GM12878 (cell line): ENCODE measurements at regions not wholly inside any gene's neighbourhood (a gene's known extent, or its start where the extent isn't known, plus 50 kb on each side); places are given as distances from the start of the nearest gene placed in this dataset.

Experiments used
- ATAC-seq: fragments of 200-7000 bp; cut with Tn5 transposase; 3 replicates; pipeline ENCODE4 v1.9.1; 2020; ENCODE audit warnings: mild to moderate bottlenecking, moderate library complexity
- BruUV-seq: library from RNA; stranded (reverse); fragments of 400-500 nt; replicated peaks from 2 replicates; lab custom pipeline; 2021; lab: Mats Ljungman, UMichigan
- CTCF ChIA-PET: fragments of 300-600 bp; sonication (Branson Sonifier 250); formaldehyde crosslinking; extraction: SDS; loops from one replicate; lab custom pipeline; 2021; ENCODE audit warnings: inconsistent platforms; lab: Yijun Ruan, JAX
- POLR2A ChIA-PET: fragments of 350-600 bp; formaldehyde crosslinking; extraction: SDS; loops from one replicate; lab custom pipeline; 2021; ENCODE audit warnings: inconsistent platforms; lab: Charles Lee
- RAD21 ChIA-PET: fragments of 300-600 bp; sonication (Branson Sonifier 250); formaldehyde crosslinking; loops from one replicate; lab custom pipeline; 2023; ENCODE audit warnings: antibody characterized with exemption; ENCODE audit not compliant: unreplicated experiment; lab: Charles Lee
- SMC1A ChIA-PET: fragments of 300-600 bp; sonication (Branson Sonifier 250); formaldehyde crosslinking; loops from one replicate; lab custom pipeline; 2023; ENCODE audit not compliant: unreplicated experiment, uncharacterized antibody; lab: Charles Lee
- DNase-seq: peaks from one replicate; pipeline ENCODE4 v3.0.0-alpha.2; 2011; ENCODE audit warnings: low read depth, low spot score
- FAIRE-seq: peaks from 3 replicates; lab custom pipeline; 2011; peaks lifted over from hg19 to GRCh38; lab: Jason Lieb, UNC
- H2AFZ ChIP-seq: 2 replicates; pipeline ENCODE4 v1.6.0; 2011; ENCODE audit warnings: low read depth, low read length, control low read depth; ENCODE audit not compliant: control insufficient read depth
- H3K27ac ChIP-seq: 2 replicates; pipeline ENCODE4 v1.5.1; 2011; ENCODE audit warnings: control low read depth; ENCODE audit not compliant: control insufficient read depth, insufficient read depth
- H3K27me3 ChIP-seq, 2 experiments: replicated peaks in 1 of 2; 2 replicates each; pipeline versions ENCODE4 v1.6.0 to v1.6.1; 2011; ENCODE audit warnings: low read length in 1 of 2; ENCODE audit not compliant: control insufficient read depth in 2 of 2, insufficient read depth in 2 of 2
- H3K36me3 ChIP-seq, 2 experiments: 2 replicates each; pipeline ENCODE4 v1.5.1; 2011; ENCODE audit warnings: low read length in 1 of 2; ENCODE audit not compliant: control insufficient read depth in 2 of 2, insufficient read depth in 2 of 2
- H3K4me1 ChIP-seq: 2 replicates; pipeline ENCODE4 v1.6.1; 2011; ENCODE audit warnings: mild to moderate bottlenecking, low read length, moderate library complexity, mixed read lengths; ENCODE audit not compliant: control insufficient read depth, insufficient read depth
- H3K4me2 ChIP-seq: 2 replicates; pipeline ENCODE4 v1.6.0; 2011; ENCODE audit warnings: control low read depth; ENCODE audit not compliant: control insufficient read depth, insufficient read depth
- H3K4me3 ChIP-seq: fragments of 200-600 bp; sonication (generic); 2 replicates; pipeline ENCODE4 v1.5.1; 2016
- H3K79me2 ChIP-seq: 2 replicates; pipeline ENCODE4 v1.6.0; 2011; ENCODE audit warnings: low read length; ENCODE audit not compliant: control insufficient read depth, insufficient read depth
- H3K9ac ChIP-seq: 2 replicates; pipeline ENCODE4 v1.8.0; 2011; ENCODE audit warnings: low read length, control low read depth, mixed read lengths; ENCODE audit not compliant: control insufficient read depth, insufficient read depth
- H3K9me3 ChIP-seq: replicated peaks from 3 replicates; pipeline ENCODE4 v1.5.1; 2011; ENCODE audit warnings: mild to moderate bottlenecking, low read length; ENCODE audit not compliant: control insufficient read depth, insufficient read depth
- H4K20me1 ChIP-seq: 2 replicates; pipeline ENCODE4 v1.6.0; 2011; ENCODE audit not compliant: control insufficient read depth, insufficient read depth
- BMI1 ChIP-seq: fragments of 450-650 bp; IDR thresholded peaks from 2 replicates; pipeline ENCODE4 v1.6.1; 2016; ENCODE audit warnings: mild to moderate bottlenecking, moderate library complexity, borderline replicate concordance
- HCFC1 ChIP-seq: fragments of 150-350 bp; IDR thresholded peaks from 2 replicates; pipeline ENCODE4 v1.6.1; 2014; ENCODE audit warnings: low read length
- HDAC2 ChIP-seq: fragments of 200-600 bp; sonication (generic); IDR thresholded peaks from 2 replicates; pipeline ENCODE4 v1.6.1; 2017
- IKZF2 ChIP-seq, 2 experiments: fragments of 450-650 bp; IDR thresholded peaks; 2 replicates each; pipeline ENCODE4 v1.6.1; 2017; ENCODE audit warnings: mild to moderate bottlenecking in 2 of 2, moderate library complexity in 2 of 2
- IRF4 ChIP-seq: IDR thresholded peaks from 2 replicates; pipeline ENCODE4 v1.6.1; 2011; ENCODE audit warnings: low read depth, low read length
- KLF5 ChIP-seq: fragments of 450-650 bp; IDR thresholded peaks from 2 replicates; pipeline ENCODE4 v1.6.1; 2014; ENCODE audit warnings: mild to moderate bottlenecking; ENCODE audit not compliant: partially characterized antibody
- MEF2B ChIP-seq: fragments of 450-650 bp; IDR thresholded peaks from 2 replicates; pipeline ENCODE4 v1.6.1; 2018; ENCODE audit warnings: mild to moderate bottlenecking, moderate library complexity; ENCODE audit not compliant: partially characterized antibody, poor library complexity, severe bottlenecking
- POLR2AphosphoS2 ChIP-seq: IDR thresholded peaks from 2 replicates; pipeline ENCODE4 v1.6.1; 2011; ENCODE audit warnings: low read depth, mild to moderate bottlenecking, low read length, improper control_type of control experiment, moderate library complexity
- POU2F2 ChIP-seq: IDR thresholded peaks from 3 replicates; pipeline ENCODE4 v1.6.1; 2011; ENCODE audit warnings: low read depth, mild to moderate bottlenecking, low read length, borderline replicate concordance
- RAD21 ChIP-seq: IDR thresholded peaks from 2 replicates; pipeline ENCODE4 v1.6.1; 2011; ENCODE audit warnings: mild to moderate bottlenecking, low read depth, low read length, moderate library complexity; ENCODE audit not compliant: insufficient read depth
- STAT3 ChIP-seq: IDR thresholded peaks from 2 replicates; pipeline ENCODE4 v1.6.1; 2011; ENCODE audit warnings: low read depth, low read length, improper control_type of control experiment
- SUZ12 ChIP-seq: fragments of 200-600 bp; sonication (generic); IDR thresholded peaks from one replicate; pipeline ENCODE4 v1.6.1; 2018; ENCODE audit warnings: antibody characterized with exemption, mild to moderate bottlenecking; ENCODE audit not compliant: unreplicated experiment
- TAF1 ChIP-seq: IDR thresholded peaks from 2 replicates; pipeline ENCODE4 v1.6.1; 2011; ENCODE audit warnings: mild to moderate bottlenecking, low read depth, low read length, borderline replicate concordance
- ZNF384 ChIP-seq: IDR thresholded peaks from 2 replicates; pipeline ENCODE4 v1.6.1; 2012; ENCODE audit warnings: low read depth, mild to moderate bottlenecking, low read length, improper control_type of control experiment, borderline replicate concordance
- ZNF622 ChIP-seq: fragments of 450-650 bp; IDR thresholded peaks from 2 replicates; pipeline ENCODE4 v1.6.1; 2017; ENCODE audit warnings: mild to moderate bottlenecking, inconsistent platforms
- WGBS: methylation state at CpG from one replicate; pipeline ENCODE4 v1.1.6; 2016; ENCODE audit warnings: low lambda C conversion rate; ENCODE audit not compliant: insufficient replicate concordance, insufficient coverage; ENCODE audit errors: missing lambda C conversion rate; 5-methylcytosine and 5-hydroxymethylcytosine counted together
- in situ Hi-C: fragments of 300-500 bp; cut with MboI; formaldehyde crosslinking; loops from 9 replicates; pipeline ENCODE4 v1.14.3; 2018; ENCODE audit warnings: mixed read lengths
- intact Hi-C: fragments of 100-400 bp; cut with micrococcal nuclease; formaldehyde crosslinking; loops from one replicate; pipeline ENCODE4 v1.14.2; 2022; ENCODE audit not compliant: unreplicated experiment
- TF ChIP-seq, protein P1 (sequence below): fragments of 450-650 bp; IDR thresholded peaks from 2 replicates; pipeline ENCODE4 v1.6.1; 2017; ENCODE audit warnings: low read depth, mild to moderate bottlenecking, moderate library complexity
- TF ChIP-seq, protein P2 (sequence below), 3 experiments: IDR thresholded peaks in 2 of 3; conservative IDR thresholded peaks in 1 of 3; 2 replicates each; pipeline ENCODE4 v1.5.1; 2011; ENCODE audit warnings: low read depth in 3 of 3, low read length in 3 of 3, mild to moderate bottlenecking in 3 of 3, control low read depth in 2 of 3, moderate library complexity in 2 of 3, inconsistent platforms in 1 of 3, mixed read lengths in 1 of 3; ENCODE audit not compliant: control insufficient read depth in 2 of 3, insufficient read depth in 1 of 3; ENCODE audit errors: extremely low read depth in 1 of 3

DNA sequence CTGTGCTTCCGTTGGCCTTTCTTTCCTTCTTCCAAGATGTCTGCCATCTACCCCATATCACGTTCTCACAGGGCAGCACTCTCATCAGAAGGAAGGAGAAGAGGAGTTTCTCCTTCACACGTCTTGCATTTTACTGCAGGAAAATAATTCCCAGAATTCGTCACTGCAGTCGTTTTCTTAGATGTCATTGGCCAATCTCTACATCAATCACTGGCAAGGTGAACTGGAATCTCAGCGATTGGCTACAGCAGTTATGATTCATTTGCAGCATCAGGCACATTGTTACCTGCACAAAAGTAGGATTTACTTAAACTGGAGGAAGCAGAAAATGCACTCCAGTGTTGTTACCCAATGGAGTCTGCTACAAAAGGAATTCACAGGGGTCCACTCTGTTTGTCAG is 277.2 kb upstream of the RBFOX1 start:
- SMC1A ChIA-PET: interaction anchor here (0.7 kb wide), 1 partner anchor 15 kb away, joined by 3 read pairs; no protein-coding TSS in a partner anchor
- no peak overlapping the region for H3K27ac ChIP-seq

DNA sequence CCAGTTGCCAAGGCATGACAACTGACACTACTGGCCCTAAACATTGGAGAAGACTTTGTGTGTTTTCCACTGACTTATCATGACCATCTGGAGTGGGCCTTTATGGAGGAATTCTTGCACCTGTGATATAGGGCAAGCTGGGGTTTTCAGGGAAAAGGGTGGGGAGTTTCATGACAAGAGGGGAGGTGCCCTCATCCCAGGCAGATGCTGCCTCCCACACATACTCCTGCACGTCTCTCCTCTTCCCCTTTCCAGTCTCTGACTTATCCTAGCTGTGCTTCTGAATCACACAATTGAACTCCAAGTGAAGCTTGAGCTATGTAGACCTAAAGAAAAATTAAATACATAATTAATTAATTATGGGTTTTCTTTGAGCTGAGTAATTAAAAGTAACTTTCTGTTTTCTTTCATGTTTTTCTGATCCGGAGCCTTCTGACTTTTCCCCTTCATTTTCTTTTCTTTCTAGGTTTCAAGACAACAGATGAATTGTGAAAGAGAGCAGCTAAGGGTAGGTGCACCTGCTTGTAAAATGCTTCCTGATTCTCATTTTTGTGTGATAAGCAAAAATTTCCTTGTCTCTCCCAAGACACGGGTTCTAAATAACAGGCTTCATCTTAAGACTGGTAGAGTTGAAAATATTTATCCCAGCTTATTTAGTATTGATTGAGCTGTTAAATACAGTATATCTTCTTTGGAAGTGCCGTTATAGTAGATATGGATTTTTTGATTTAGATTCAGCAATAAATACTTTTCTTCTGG is 280.9 kb upstream of the RBFOX1 start:
- Histone ChIP-seq H3K4me3 (no peak overlapping the region), H3K79me2 (no peaks in the 10 kb centered on the region), H3K4me2 (no peak overlapping the region), H2AFZ (no peak overlapping the region), H3K27me3 (no peaks in the 10 kb centered on the region), H3K9ac (no peak overlapping the region), H4K20me1 (no peaks in the 10 kb centered on the region), H3K36me3 (no peaks in the 10 kb centered on the region), H3K27ac (no peak overlapping the region), H3K4me1 (no peaks in the 10 kb centered on the region), H3K9me3 (no peaks in the 10 kb centered on the region)
- intact Hi-C loops: no loop called here
- FAIRE-seq: no peak
- CTCF ChIA-PET: no interaction called here
- ATAC-seq: no peak
- SMC1A ChIA-PET: no interaction called here
- POLR2A ChIA-PET: no interaction called here
- in situ Hi-C loops: no loop called here
- RAD21 ChIA-PET: no interaction called here
- 15% methylated on average over 4 of the region's 4 CpGs for WGBS
- no TSS peak for BruUV-seq
- no peak for TF ChIP-seq STAT3
- no peak for TF ChIP-seq ZNF622
- no peak for TF ChIP-seq BMI1
- no peak for TF ChIP-seq POLR2AphosphoS2
- TF ChIP-seq, protein P1, sequence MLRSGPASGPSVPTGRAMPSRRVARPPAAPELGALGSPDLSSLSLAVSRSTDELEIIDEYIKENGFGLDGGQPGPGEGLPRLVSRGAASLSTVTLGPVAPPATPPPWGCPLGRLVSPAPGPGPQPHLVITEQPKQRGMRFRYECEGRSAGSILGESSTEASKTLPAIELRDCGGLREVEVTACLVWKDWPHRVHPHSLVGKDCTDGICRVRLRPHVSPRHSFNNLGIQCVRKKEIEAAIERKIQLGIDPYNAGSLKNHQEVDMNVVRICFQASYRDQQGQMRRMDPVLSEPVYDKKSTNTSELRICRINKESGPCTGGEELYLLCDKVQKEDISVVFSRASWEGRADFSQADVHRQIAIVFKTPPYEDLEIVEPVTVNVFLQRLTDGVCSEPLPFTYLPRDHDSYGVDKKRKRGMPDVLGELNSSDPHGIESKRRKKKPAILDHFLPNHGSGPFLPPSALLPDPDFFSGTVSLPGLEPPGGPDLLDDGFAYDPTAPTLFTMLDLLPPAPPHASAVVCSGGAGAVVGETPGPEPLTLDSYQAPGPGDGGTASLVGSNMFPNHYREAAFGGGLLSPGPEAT: no peak
- TF ChIP-seq, protein P2, sequence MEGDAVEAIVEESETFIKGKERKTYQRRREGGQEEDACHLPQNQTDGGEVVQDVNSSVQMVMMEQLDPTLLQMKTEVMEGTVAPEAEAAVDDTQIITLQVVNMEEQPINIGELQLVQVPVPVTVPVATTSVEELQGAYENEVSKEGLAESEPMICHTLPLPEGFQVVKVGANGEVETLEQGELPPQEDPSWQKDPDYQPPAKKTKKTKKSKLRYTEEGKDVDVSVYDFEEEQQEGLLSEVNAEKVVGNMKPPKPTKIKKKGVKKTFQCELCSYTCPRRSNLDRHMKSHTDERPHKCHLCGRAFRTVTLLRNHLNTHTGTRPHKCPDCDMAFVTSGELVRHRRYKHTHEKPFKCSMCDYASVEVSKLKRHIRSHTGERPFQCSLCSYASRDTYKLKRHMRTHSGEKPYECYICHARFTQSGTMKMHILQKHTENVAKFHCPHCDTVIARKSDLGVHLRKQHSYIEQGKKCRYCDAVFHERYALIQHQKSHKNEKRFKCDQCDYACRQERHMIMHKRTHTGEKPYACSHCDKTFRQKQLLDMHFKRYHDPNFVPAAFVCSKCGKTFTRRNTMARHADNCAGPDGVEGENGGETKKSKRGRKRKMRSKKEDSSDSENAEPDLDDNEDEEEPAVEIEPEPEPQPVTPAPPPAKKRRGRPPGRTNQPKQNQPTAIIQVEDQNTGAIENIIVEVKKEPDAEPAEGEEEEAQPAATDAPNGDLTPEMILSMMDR (IDR thresholded peaks at IDR 0.05 in 2 of 3, conservative IDR thresholded peaks at IDR 0.05 in 1 of 3; ENCODE audit: control insufficient read depth in 2 of 3, extremely low read depth in 1 of 3, insufficient read depth in 1 of 3, low read depth in 3 of 3, low read length in 3 of 3): no peak
- TF ChIP-seq ZNF384: no peak
- no peak for TF ChIP-seq TAF1
- TF ChIP-seq KLF5: no peak
- no peak for TF ChIP-seq IKZF2 (IDR thresholded peaks at IDR 0.05)
- TF ChIP-seq MEF2B: no peak
- no peak for DNase-seq

More for the DNA sequence above, 277.2 kb upstream of the RBFOX1 start:
- Histone ChIP-seq H3K9me3 (no peaks in the 10 kb centered on the region), H3K4me2 (no peak overlapping the region), H3K36me3 (no peaks in the 10 kb centered on the region), H3K27me3 (no peaks in the 10 kb centered on the region), H3K79me2 (no peaks in the 10 kb centered on the region), H2AFZ (no peak overlapping the region), H3K9ac (no peak overlapping the region), H4K20me1 (no peaks in the 10 kb centered on the region), H3K4me1 (no peaks in the 10 kb centered on the region), H3K4me3 (no peak overlapping the region)
- intact Hi-C loops (no loop called here), in situ Hi-C loops (no loop called here)
- no peak for DNase-seq
- no peak for FAIRE-seq
- ATAC-seq: no peak
- WGBS: 7% methylated on average over 6 of the region's 6 CpGs
- RAD21 ChIA-PET: no interaction called here
- CTCF ChIA-PET: no interaction called here
- POLR2A ChIA-PET: no interaction called here
- no TSS peak for BruUV-seq
- TF ChIP-seq HDAC2 (no peak), IRF4 (no peak), HCFC1 (no peak), SUZ12 (no peak), RAD21 (no peak), POU2F2 (no peak)
